SK-N-SH (cell line): ENCODE measurements at regions not wholly inside any gene's neighbourhood (a gene's known extent, or its start where the extent isn't known, plus 50 kb on each side); places are given as distances from the start of the nearest gene placed in this dataset.

Experiments used
- CTCF ChIP-seq: fragments of 200-600 bp; sonication (generic); IDR thresholded peaks from 2 replicates; pipeline ENCODE4 v1.6.1; 2017; ENCODE audit warnings: antibody characterized with exemption, mild to moderate bottlenecking, moderate library complexity
- EZH2phosphoT487 ChIP-seq: fragments of 200-600 bp; sonication (generic); IDR thresholded peaks from 2 replicates; pipeline ENCODE4 v1.6.1; 2017; ENCODE audit warnings: low read depth, mixed run types, mild to moderate bottlenecking, antibody characterized with exemption, moderate library complexity, borderline replicate concordance
- FOXM1 ChIP-seq: IDR thresholded peaks from 2 replicates; pipeline ENCODE4 v1.4.0; 2012; ENCODE audit warnings: low read depth, mild to moderate bottlenecking
- JUND ChIP-seq: IDR thresholded peaks from 2 replicates; pipeline ENCODE4 v1.4.0; 2012
- MXI1 ChIP-seq: IDR thresholded peaks from 2 replicates; pipeline ENCODE4 v1.6.1; 2012; ENCODE audit warnings: mild to moderate bottlenecking, low read depth, low read length, improper control_type of control experiment
- NRF1 ChIP-seq: IDR thresholded peaks from 2 replicates; pipeline ENCODE4 v1.6.1; 2012; ENCODE audit warnings: low read depth, mild to moderate bottlenecking, low read length
- POLR2AphosphoS5 ChIP-seq: IDR thresholded peaks from 2 replicates; pipeline ENCODE4 v1.6.1; 2012; ENCODE audit warnings: low read depth, low read length
- RCOR1 ChIP-seq: fragments of 150-350 bp; IDR thresholded peaks from 2 replicates; pipeline ENCODE4 v1.6.1; 2017; ENCODE audit warnings: antibody characterized with exemption, low read length
- RXRA ChIP-seq: IDR thresholded peaks from 2 replicates; pipeline ENCODE4 v1.4.0; 2012; ENCODE audit warnings: low read depth, mild to moderate bottlenecking, borderline replicate concordance
- SMC3 ChIP-seq: IDR thresholded peaks from 2 replicates; pipeline ENCODE4 v1.6.1; 2012; ENCODE audit warnings: low read depth, low read length, improper control_type of control experiment
- TAF1 ChIP-seq: IDR thresholded peaks from 2 replicates; pipeline ENCODE4 v1.6.1; 2012; ENCODE audit warnings: low read depth, mild to moderate bottlenecking, low read length, moderate library complexity, borderline replicate concordance
- TCF12 ChIP-seq: IDR thresholded peaks from 2 replicates; pipeline ENCODE4 v1.4.0; 2012
- USF2 ChIP-seq: fragments of 150-350 bp; IDR thresholded peaks from 2 replicates; pipeline ENCODE4 v1.6.1; 2017; ENCODE audit warnings: antibody characterized with exemption, low read length, low read depth, borderline replicate concordance

DNA sequence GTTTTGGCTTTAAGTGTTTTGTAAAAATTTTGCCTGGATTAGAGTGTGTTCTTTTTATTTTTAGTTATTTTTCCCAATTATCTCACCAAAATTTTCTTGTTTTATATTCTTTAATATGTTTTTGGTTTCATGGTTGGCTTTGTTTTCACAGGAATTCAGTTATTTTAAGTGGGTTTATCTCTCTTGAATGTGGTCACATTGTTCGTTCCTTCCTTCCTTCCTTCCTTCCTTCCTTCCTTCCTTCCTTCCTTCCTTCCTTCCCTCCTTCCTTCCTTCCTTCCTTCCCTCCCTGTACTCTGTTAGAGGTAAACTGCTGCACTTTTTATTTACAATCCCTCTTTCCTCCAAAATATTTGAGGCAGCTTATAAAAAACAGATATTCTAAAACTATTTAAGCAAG, 672.9 kb upstream of the CITED2 start:
- TF ChIP-seq CTCF: no peak
- TF ChIP-seq FOXM1: no peak
- no peak for TF ChIP-seq TAF1
- no peak for TF ChIP-seq NRF1
- no peak for TF ChIP-seq MXI1
- no peak for TF ChIP-seq SMC3
- no peak for TF ChIP-seq JUND
- TF ChIP-seq USF2: no peak
- TF ChIP-seq RXRA: no peak
- TF ChIP-seq EZH2phosphoT487: no peak
- no peak for TF ChIP-seq RCOR1
- no peak for TF ChIP-seq POLR2AphosphoS5
- no peak for TF ChIP-seq TCF12
